HEK293 (cell line): ENCODE measurements at regions not wholly inside any gene's neighbourhood (a gene's known extent, or its start where the extent isn't known, plus 50 kb on each side); places are given as distances from the start of the nearest gene placed in this dataset.
A peak's percentile ranks its signal among the peaks of the same experiment; 100 is the strongest.

ENCODE experiments used
- CTCF ChIA-PET: fragments of 350-600 bp; formaldehyde crosslinking; extraction: SDS; loops from one replicate; lab custom pipeline; 2021; ENCODE audit warnings: antibody characterized with exemption; lab: Yijun Ruan, JAX
- POLR2A ChIA-PET: fragments of 300-600 bp; formaldehyde crosslinking; extraction: SDS; loops from one replicate; lab custom pipeline; 2020; ENCODE audit warnings: antibody characterized with exemption, inconsistent platforms; lab: Yijun Ruan, JAX
- H3K27ac ChIP-seq: fragments of 200-500 bp; sonication (Bioruptor generic); 2 replicates; pipeline ENCODE4 v1.5.1; 2014; ENCODE audit warnings: low read depth, low read length, control low read depth, inconsistent platforms; ENCODE audit errors: extremely low read depth
- H3K36me3 ChIP-seq, 2 experiments: fragments of 200-500 bp in 1 of 2; sonication (Bioruptor generic) in 1 of 2; 1 replicate in 1 of 2; 2 replicates in 1 of 2; pipeline ENCODE4 v1.5.1; 2014 to 2017; ENCODE audit warnings: inconsistent platforms in 2 of 2, low read length in 2 of 2; ENCODE audit not compliant: control insufficient read depth in 2 of 2, insufficient read depth in 1 of 2
- H3K4me1 ChIP-seq: fragments of 200-500 bp; sonication (Bioruptor generic); 2 replicates; pipeline ENCODE4 v1.5.1; 2014; ENCODE audit warnings: mild to moderate bottlenecking, low read length, inconsistent platforms; ENCODE audit not compliant: control insufficient read depth, insufficient read depth
- H3K4me3 ChIP-seq: 2 replicates; pipeline ENCODE4 v1.5.1; 2011; ENCODE audit warnings: low read depth, mild to moderate bottlenecking, control low read depth, low read length, moderate library complexity
- H3K9me3 ChIP-seq: fragments of 200-500 bp; sonication (Bioruptor generic); 2 replicates; pipeline ENCODE4 v1.5.1; 2014; ENCODE audit warnings: low read depth, low read length, inconsistent platforms; ENCODE audit not compliant: control insufficient read depth, insufficient read depth
- AEBP2 ChIP-seq: fragments of 450-650 bp; formaldehyde crosslinking; IDR thresholded peaks from 2 replicates; pipeline ENCODE4 v1.5.1; 2016; ENCODE audit warnings: missing biosample characterization, missing genetic modification characterization, borderline replicate concordance
- ATF2 ChIP-seq: fragments of 450-650 bp; formaldehyde crosslinking; IDR thresholded peaks from 2 replicates; pipeline ENCODE4 v1.5.1; 2016; ENCODE audit warnings: missing biosample characterization, missing genetic modification characterization, low read depth
- CTCF ChIP-seq: fragments of 450-650 bp; formaldehyde crosslinking; IDR thresholded peaks from 2 replicates; pipeline ENCODE4 v1.5.1; 2016; ENCODE audit warnings: missing biosample characterization, missing genetic modification characterization
- KLF1 ChIP-seq: fragments of 450-650 bp; formaldehyde crosslinking; IDR thresholded peaks from 2 replicates; pipeline ENCODE4 v1.5.1; 2016; ENCODE audit warnings: missing biosample characterization, missing genetic modification characterization
- KLF7 ChIP-seq: fragments of 450-650 bp; formaldehyde crosslinking; IDR thresholded peaks from 2 replicates; pipeline ENCODE4 v1.5.1; 2016; ENCODE audit warnings: missing biosample characterization, missing genetic modification characterization, borderline replicate concordance
- TRIM28 ChIP-seq: IDR thresholded peaks from 2 replicates; pipeline ENCODE4 v1.6.1; 2011; ENCODE audit warnings: low read length, control low read depth, borderline replicate concordance
- ZBTB17 ChIP-seq: fragments of 450-650 bp; formaldehyde crosslinking; IDR thresholded peaks from 2 replicates; pipeline ENCODE4 v1.5.1; 2016; ENCODE audit warnings: missing biosample characterization, missing genetic modification characterization
- ZBTB26 ChIP-seq: fragments of 450-650 bp; formaldehyde crosslinking; optimal IDR thresholded peaks from 2 replicates; pipeline ENCODE3; 2016; ENCODE audit warnings: missing biosample characterization, mild to moderate bottlenecking, missing genetic modification characterization
- ZNF10 ChIP-seq: fragments of 450-650 bp; formaldehyde crosslinking; IDR thresholded peaks from 2 replicates; pipeline ENCODE4 v1.5.1; 2017; ENCODE audit warnings: missing biosample characterization, missing genetic modification characterization
- ZNF175 ChIP-seq: fragments of 450-650 bp; formaldehyde crosslinking; IDR thresholded peaks from 2 replicates; pipeline ENCODE4 v1.5.1; 2016; ENCODE audit warnings: missing biosample characterization, missing genetic modification characterization
- ZNF223 ChIP-seq: fragments of 450-650 bp; formaldehyde crosslinking; IDR thresholded peaks from 2 replicates; pipeline ENCODE4 v1.5.1; 2016; ENCODE audit warnings: missing biosample characterization, missing genetic modification characterization
- ZNF473 ChIP-seq: fragments of 450-650 bp; formaldehyde crosslinking; IDR thresholded peaks from 2 replicates; pipeline ENCODE4 v1.5.1; 2017; ENCODE audit warnings: missing biosample characterization, missing genetic modification characterization
- ZNF529 ChIP-seq: fragments of 450-650 bp; formaldehyde crosslinking; IDR thresholded peaks from 2 replicates; pipeline ENCODE4 v1.5.1; 2017; ENCODE audit warnings: missing genetic modification characterization, missing biosample characterization; ENCODE audit not compliant: insufficient replicate concordance
- ZNF600 ChIP-seq: fragments of 450-650 bp; formaldehyde crosslinking; IDR thresholded peaks from 2 replicates; pipeline ENCODE4 v1.5.1; 2016; ENCODE audit warnings: missing biosample characterization, missing genetic modification characterization
- ZNF654 ChIP-seq: fragments of 450-650 bp; formaldehyde crosslinking; IDR thresholded peaks from 2 replicates; pipeline ENCODE4 v1.5.1; 2016; ENCODE audit warnings: low read depth, missing biosample characterization, missing genetic modification characterization
- ZXDB ChIP-seq: fragments of 450-650 bp; formaldehyde crosslinking; IDR thresholded peaks from 2 replicates; pipeline ENCODE4 v1.5.1; 2016; ENCODE audit warnings: missing biosample characterization, missing genetic modification characterization
- TF ChIP-seq, protein P1 (sequence below): fragments of 450-650 bp; formaldehyde crosslinking; conservative IDR thresholded peaks from 2 replicates; pipeline ENCODE4 v1.5.1; 2016; ENCODE audit warnings: low read depth, missing biosample characterization, missing genetic modification characterization

- TF ChIP-seq ZBTB17 (tag by site-specific recombination) (no peak; the same call in 1 of the 2 replicates), AEBP2 (tag by site-specific recombination) (no peak), ZXDB (no peak), ZNF654 (tag by site-specific recombination) (peak; percentile 86), ZNF473 (tag by site-specific recombination) (no peak), ZNF10 (no peak), KLF7 (tag by site-specific recombination) (no peak), TRIM28 (no peak), KLF1 (no peak), ZNF529 (no peak), ZNF600 (no peak), ZBTB26 (no peak), CTCF (tag by site-specific recombination) (peak; percentile 92)
- TF ChIP-seq, protein P1, sequence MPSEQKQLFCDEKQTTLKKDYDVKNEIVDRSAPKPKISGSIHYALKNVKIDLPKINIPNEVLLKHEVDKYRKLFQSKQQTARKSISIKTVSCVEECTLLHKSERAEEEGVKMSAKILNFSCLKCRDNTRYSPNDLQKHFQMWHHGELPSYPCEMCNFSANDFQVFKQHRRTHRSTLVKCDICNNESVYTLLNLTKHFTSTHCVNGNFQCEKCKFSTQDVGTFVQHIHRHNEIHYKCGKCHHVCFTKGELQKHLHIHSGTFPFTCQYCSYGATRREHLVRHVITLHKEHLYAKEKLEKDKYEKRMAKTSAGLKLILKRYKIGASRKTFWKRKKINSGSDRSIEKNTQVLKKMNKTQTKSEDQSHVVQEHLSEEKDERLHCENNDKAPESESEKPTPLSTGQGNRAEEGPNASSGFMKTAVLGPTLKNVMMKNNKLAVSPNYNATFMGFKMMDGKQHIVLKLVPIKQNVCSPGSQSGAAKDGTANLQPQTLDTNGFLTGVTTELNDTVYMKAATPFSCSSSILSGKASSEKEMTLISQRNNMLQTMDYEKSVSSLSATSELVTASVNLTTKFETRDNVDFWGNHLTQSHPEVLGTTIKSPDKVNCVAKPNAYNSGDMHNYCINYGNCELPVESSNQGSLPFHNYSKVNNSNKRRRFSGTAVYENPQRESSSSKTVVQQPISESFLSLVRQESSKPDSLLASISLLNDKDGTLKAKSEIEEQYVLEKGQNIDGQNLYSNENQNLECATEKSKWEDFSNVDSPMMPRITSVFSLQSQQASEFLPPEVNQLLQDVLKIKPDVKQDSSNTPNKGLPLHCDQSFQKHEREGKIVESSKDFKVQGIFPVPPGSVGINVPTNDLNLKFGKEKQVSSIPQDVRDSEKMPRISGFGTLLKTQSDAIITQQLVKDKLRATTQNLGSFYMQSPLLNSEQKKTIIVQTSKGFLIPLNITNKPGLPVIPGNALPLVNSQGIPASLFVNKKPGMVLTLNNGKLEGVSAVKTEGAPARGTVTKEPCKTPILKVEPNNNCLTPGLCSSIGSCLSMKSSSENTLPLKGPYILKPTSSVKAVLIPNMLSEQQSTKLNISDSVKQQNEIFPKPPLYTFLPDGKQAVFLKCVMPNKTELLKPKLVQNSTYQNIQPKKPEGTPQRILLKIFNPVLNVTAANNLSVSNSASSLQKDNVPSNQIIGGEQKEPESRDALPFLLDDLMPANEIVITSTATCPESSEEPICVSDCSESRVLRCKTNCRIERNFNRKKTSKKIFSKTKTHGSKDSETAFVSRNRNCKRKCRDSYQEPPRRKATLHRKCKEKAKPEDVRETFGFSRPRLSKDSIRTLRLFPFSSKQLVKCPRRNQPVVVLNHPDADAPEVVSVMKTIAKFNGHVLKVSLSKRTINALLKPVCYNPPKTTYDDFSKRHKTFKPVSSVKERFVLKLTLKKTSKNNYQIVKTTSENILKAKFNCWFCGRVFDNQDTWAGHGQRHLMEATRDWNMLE (tag by site-specific recombination) = no peak
- Histone ChIP-seq H3K4me3 (no peak overlapping the region), H3K36me3 (no peaks in the 10 kb centered on the region), H3K27ac (no peak overlapping the region), H3K9me3 (no peaks in the 10 kb centered on the region), H3K4me1 (peaks cover 19% of the 10 kb centered on the region)
- CTCF ChIA-PET = interaction anchor here (0.5 to 9.5 kb wide), 43 partner anchors 11 to 1152 kb away, joined by 3 to 149 read pairs (median 3); partner anchors contain the start of gene IL6
- POLR2A ChIA-PET = interaction anchor here (1.3 kb wide), 1 partner anchor 167 kb away, joined by 5 read pairs; the partner anchor contains the start of gene IL6
These were observed 60.0 kb upstream of the STEAP1B start for GRCh38 chr7:22559829-22560489.

DNA sequence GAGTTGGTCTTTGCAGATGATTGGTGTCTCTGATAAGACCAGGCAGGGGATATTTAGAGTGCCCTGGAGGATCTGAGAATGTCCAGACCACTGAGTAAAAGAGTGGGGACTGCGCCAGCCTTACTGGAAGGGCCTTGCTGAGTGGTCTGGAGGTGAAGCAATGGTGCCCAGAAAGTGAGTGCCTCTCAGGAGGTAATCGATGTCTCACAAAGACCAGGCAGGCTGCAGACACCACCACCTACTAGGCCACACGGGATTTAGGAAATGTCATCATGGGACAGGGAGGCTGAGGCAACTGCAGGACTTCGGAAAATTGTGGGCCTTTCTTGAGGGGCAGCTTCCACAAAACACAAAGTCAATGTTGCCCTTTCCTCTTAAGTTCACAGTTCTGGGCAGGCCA, 57.2 kb upstream of the STEAP1B start:
- Histone ChIP-seq H3K4me3 (no peak overlapping the region), H3K36me3 (no peaks in the 10 kb centered on the region), H3K4me1 (no peaks in the 10 kb centered on the region; the same call in 1 of the 2 replicates), H3K9me3 (no peaks in the 10 kb centered on the region), H3K27ac (no peak overlapping the region)
- TF ChIP-seq ATF2 (tag by site-specific recombination) (no peak), ZNF223 (tag by site-specific recombination) (no peak), ZNF175 (tag by site-specific recombination) (no peak)
- ChIA-PET CTCF (interaction anchor here (0.7 to 9.5 kb wide), 6 partner anchors 168 to 498 kb away, joined by 3 to 149 read pairs (median 4); partner anchors contain the start of gene IL6), POLR2A (no interaction called here)
